H9 (cell line): ENCODE measurements at regions not wholly inside any gene's neighbourhood (a gene's known extent, or its start where the extent isn't known, plus 50 kb on each side); places are given as distances from the start of the nearest gene placed in this dataset.

Source experiments
- DNase-seq: peaks from one replicate; pipeline ENCODE4 v3.0.0-alpha.2; 2017
- H2AFZ ChIP-seq: one replicate; pipeline ENCODE4 v1.6.1; 2013; ENCODE audit warnings: mild to moderate bottlenecking, low read length, control low read depth, moderate library complexity
- H2AK5ac ChIP-seq: 2 replicates; pipeline ENCODE4 v1.6.1; 2013; ENCODE audit warnings: low read length, control low read depth, mixed read lengths; ENCODE audit not compliant: insufficient read length
- H2BK120ac ChIP-seq: one replicate; pipeline ENCODE4 v1.6.1; 2013; ENCODE audit warnings: low read depth, mild to moderate bottlenecking, low read length, control low read depth, inconsistent platforms; ENCODE audit not compliant: poor library complexity, severe bottlenecking
- H2BK12ac ChIP-seq: 2 replicates; pipeline ENCODE4 v1.6.1; 2013; ENCODE audit warnings: low read length, control low read depth, mixed read lengths, low read depth; ENCODE audit not compliant: insufficient read length
- H2BK15ac ChIP-seq: 2 replicates; pipeline ENCODE4 v1.6.1; 2013; ENCODE audit warnings: low read depth, low read length, control low read depth
- H2BK20ac ChIP-seq: one replicate; pipeline ENCODE4 v1.6.1; 2013; ENCODE audit warnings: low read depth, mild to moderate bottlenecking, low read length, control low read depth, inconsistent platforms; ENCODE audit not compliant: poor library complexity, severe bottlenecking
- H2BK5ac ChIP-seq: 2 replicates; pipeline ENCODE4 v1.6.1; 2013; ENCODE audit warnings: low read length, control low read depth, mixed read lengths; ENCODE audit not compliant: insufficient read length
- H3K14ac ChIP-seq: 2 replicates; pipeline ENCODE4 v1.6.1; 2013; ENCODE audit warnings: low read length, control low read depth; ENCODE audit not compliant: insufficient read depth
- H3K18ac ChIP-seq: 2 replicates; pipeline ENCODE4 v1.6.1; 2013; ENCODE audit warnings: low read depth, mild to moderate bottlenecking, mixed read lengths, low read length, control low read depth; ENCODE audit not compliant: insufficient read length
- H3K23ac ChIP-seq: 2 replicates; pipeline ENCODE4 v1.6.1; 2013; ENCODE audit warnings: low read length, control low read depth, mixed read lengths, low read depth; ENCODE audit not compliant: insufficient read length
- H3K23me2 ChIP-seq: 2 replicates; pipeline ENCODE4 v1.6.1; 2013; ENCODE audit warnings: low read depth, mild to moderate bottlenecking, mixed read lengths, low read length, control low read depth; ENCODE audit not compliant: insufficient read length, poor library complexity, severe bottlenecking
- H3K27ac ChIP-seq: 2 replicates; pipeline ENCODE4 v1.5.1; 2013; ENCODE audit warnings: low read length, control low read depth, mixed read lengths, low read depth; ENCODE audit not compliant: insufficient read length
- H3K27me3 ChIP-seq: 2 replicates; pipeline ENCODE4 v1.6.1; 2013; ENCODE audit warnings: low read length, control low read depth, inconsistent platforms; ENCODE audit not compliant: insufficient read depth
- H3K4ac ChIP-seq: 2 replicates; pipeline ENCODE4 v1.6.1; 2013; ENCODE audit warnings: low read depth, mild to moderate bottlenecking, control low read depth, inconsistent platforms, low read length, moderate library complexity
- H3K4me1 ChIP-seq: 2 replicates; pipeline ENCODE4 v1.6.1; 2013; ENCODE audit warnings: low read length, control low read depth, inconsistent platforms; ENCODE audit not compliant: insufficient read depth
- H3K4me2 ChIP-seq: 2 replicates; pipeline ENCODE4 v1.6.1; 2013; ENCODE audit warnings: low read length, control low read depth, mixed read lengths; ENCODE audit not compliant: insufficient read length, insufficient read depth
- H3K56ac ChIP-seq: 2 replicates; pipeline ENCODE4 v1.6.1; 2013; ENCODE audit warnings: low read depth, mild to moderate bottlenecking, mixed read lengths, low read length, control low read depth; ENCODE audit not compliant: insufficient read length
- H3K79me1 ChIP-seq: 2 replicates; pipeline ENCODE4 v1.6.1; 2013; ENCODE audit warnings: low read depth, mild to moderate bottlenecking, moderate library complexity, low read length, control low read depth, inconsistent platforms; ENCODE audit not compliant: insufficient read depth, poor library complexity, severe bottlenecking
- H3K79me2 ChIP-seq: 2 replicates; pipeline ENCODE4 v1.6.1; 2013; ENCODE audit warnings: low read length, control low read depth, inconsistent platforms; ENCODE audit not compliant: insufficient read depth
- H3K9ac ChIP-seq: 2 replicates; pipeline ENCODE4 v1.6.1; 2013; ENCODE audit warnings: low read length, control low read depth, mixed read lengths; ENCODE audit not compliant: insufficient read length; ENCODE audit errors: extremely low read depth
- H3K9me3 ChIP-seq: one replicate; pipeline ENCODE4 v1.6.1; 2013; ENCODE audit warnings: low read depth, low read length, inconsistent platforms; ENCODE audit not compliant: control insufficient read depth
- H3T11ph ChIP-seq: one replicate; pipeline ENCODE4 v1.6.1; 2013; ENCODE audit warnings: mild to moderate bottlenecking, low read length, control low read depth, inconsistent platforms
- H4K20me1 ChIP-seq: one replicate; pipeline ENCODE4 v1.6.1; 2013; ENCODE audit not compliant: control insufficient read depth, insufficient read length, insufficient read depth
- H4K5ac ChIP-seq: 2 replicates; pipeline ENCODE4 v1.6.1; 2013; ENCODE audit warnings: low read depth, mild to moderate bottlenecking, mixed read lengths, low read length, control low read depth; ENCODE audit not compliant: insufficient read length
- H4K8ac ChIP-seq: replicated peaks from 2 replicates; pipeline ENCODE4 v1.6.1; 2013; ENCODE audit warnings: low read length, control low read depth, mixed read lengths, low read depth; ENCODE audit not compliant: insufficient read length
- H4K91ac ChIP-seq: 2 replicates; pipeline ENCODE4 v1.6.1; 2013; ENCODE audit warnings: low read depth, mild to moderate bottlenecking, moderate library complexity, mixed read lengths, low read length, control low read depth; ENCODE audit not compliant: insufficient read length
- H3K27ac Mint-ChIP-seq, 3 experiments: 2 replicates in 2 of 3; 3 replicates in 1 of 3; pipeline ENCODE4 v1.8.0; 2020 to 2021; ENCODE audit warnings: mixed read lengths in 3 of 3, mild to moderate bottlenecking in 1 of 3, moderate library complexity in 1 of 3
- H3K27me3 Mint-ChIP-seq: 2 replicates; pipeline ENCODE4 v1.8.0; 2021; ENCODE audit warnings: low read depth, mild to moderate bottlenecking, moderate library complexity, mixed read lengths
- H3K36me3 Mint-ChIP-seq, 3 experiments: 2 replicates in 2 of 3; 3 replicates in 1 of 3; pipeline ENCODE4 v1.8.0; 2020 to 2021; ENCODE audit warnings: low read depth in 3 of 3, mixed read lengths in 3 of 3; ENCODE audit not compliant: insufficient read depth in 1 of 3
- H3K4me1 Mint-ChIP-seq, 2 experiments: 2 replicates each; pipeline ENCODE4 v1.8.0; 2020; ENCODE audit warnings: mixed read lengths in 2 of 2
- H3K4me3 Mint-ChIP-seq, 2 experiments: 2 replicates in 1 of 2; 3 replicates in 1 of 2; pipeline ENCODE4 v1.8.0; 2020 to 2021; ENCODE audit warnings: mild to moderate bottlenecking in 2 of 2, mixed read lengths in 2 of 2, moderate library complexity in 1 of 2
- H3K9me3 Mint-ChIP-seq, 2 experiments: 2 replicates in 1 of 2; 3 replicates in 1 of 2; pipeline ENCODE4 v1.8.0; 2020; ENCODE audit warnings: mild to moderate bottlenecking in 2 of 2, mixed read lengths in 2 of 2, moderate library complexity in 1 of 2
- CTCF ChIP-seq: fragments of 200-600 bp; sonication (generic); conservative IDR thresholded peaks from 3 replicates; pipeline ENCODE4 v1.8.0; 2021; ENCODE audit warnings: antibody characterized with exemption, mild to moderate bottlenecking
- WGBS: extraction: QIAGEN DNeasy Blood & Tissue Kit; methylation state at CpG from one replicate; pipeline ENCODE4 v1.1.7; 2013; ENCODE audit warnings: missing lambda C conversion rate, low lambda C conversion rate, mixed read lengths; ENCODE audit not compliant: insufficient read length; ENCODE audit errors: extremely low coverage; 5-methylcytosine and 5-hydroxymethylcytosine counted together

DNA sequence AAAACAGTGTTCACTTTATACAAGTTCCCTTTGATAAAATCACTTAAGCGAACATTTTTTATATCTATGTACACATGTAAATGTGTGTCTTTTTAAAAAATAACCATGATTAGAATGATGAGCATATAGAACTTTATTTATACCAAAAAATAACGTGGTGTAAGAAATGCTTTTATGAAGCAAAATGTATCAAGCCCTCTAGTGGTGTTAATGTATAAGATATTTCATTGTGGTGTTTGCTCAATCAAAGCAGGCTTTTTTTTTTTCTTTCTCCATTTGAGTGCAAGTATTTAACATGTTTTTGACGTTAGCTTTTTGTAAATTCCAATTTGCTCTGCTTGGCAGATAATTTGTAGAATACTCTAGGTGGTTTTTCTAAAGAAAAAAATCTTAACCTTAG, 2092.4 kb upstream of the TENM3 start:
- H3K36me3 Mint-ChIP-seq, result no peaks in the 10 kb centered on the region
- H3K9me3 ChIP-seq, result no peaks in the 10 kb centered on the region
- no peaks in the 10 kb centered on the region for H3K27me3 Mint-ChIP-seq
- no peak overlapping the region for H3K27ac Mint-ChIP-seq
- H3K79me1 ChIP-seq, result no peaks in the 10 kb centered on the region
- H3K4ac ChIP-seq, result no peak overlapping the region
- no peak overlapping the region for H4K91ac ChIP-seq
- H3K4me2 ChIP-seq, result no peak overlapping the region
- no peaks in the 10 kb centered on the region for H3K27me3 ChIP-seq
- no peak overlapping the region for H3T11ph ChIP-seq
- H3K18ac ChIP-seq, result no peak overlapping the region
- no CpG with 5 or more reads among the region's 3 CpGs for WGBS
- H4K5ac ChIP-seq, result no peak overlapping the region
- no peak for DNase-seq
- no peak overlapping the region for H2AFZ ChIP-seq
- H3K23ac ChIP-seq, result no peak overlapping the region
- peaks cover 2 to 6% of the 10 kb centered on the region in 2 experiments; a peak in 2 of 4 replicates for H3K4me1 Mint-ChIP-seq
- no peak overlapping the region for H3K9ac ChIP-seq
- no peaks in the 10 kb centered on the region for H4K20me1 ChIP-seq
- H3K4me3 Mint-ChIP-seq, result no peak overlapping the region
- H2BK20ac ChIP-seq, result no peak overlapping the region
- no peak overlapping the region for H2BK12ac ChIP-seq
- no peak overlapping the region for H2BK5ac ChIP-seq
- H3K23me2 ChIP-seq, result no peaks in the 10 kb centered on the region
- H3K14ac ChIP-seq, result no peak overlapping the region
- H3K9me3 Mint-ChIP-seq, result no peaks in the 10 kb centered on the region
- no peaks in the 10 kb centered on the region for H3K79me2 ChIP-seq
- H3K56ac ChIP-seq, result no peak overlapping the region
- no peak overlapping the region for H2BK15ac ChIP-seq
- TF ChIP-seq CTCF, result peak; percentile 67
- H2AK5ac ChIP-seq, result no peak overlapping the region
- no peaks in the 10 kb centered on the region; the same call in 1 of the 2 replicates for H3K4me1 ChIP-seq
- H2BK120ac ChIP-seq, result no peak overlapping the region
- H4K8ac ChIP-seq, result no peak overlapping the region
- no peak overlapping the region for H3K27ac ChIP-seq
